Uterus (tissue), 2 donors: ENCODE measurements at regions not wholly inside any gene's neighbourhood (a gene's known extent, or its start where the extent isn't known, plus 50 kb on each side); places are given as distances from the start of the nearest gene placed in this dataset.

Experiments
- CTCF ChIP-seq, 4 experiments: fragments of 200-600 bp in 2 of 4; fragments of 450-650 bp in 2 of 4; sonication (generic) in 2 of 4; IDR thresholded peaks; one replicate each; pipeline ENCODE4 v1.5.1; 2016 to 2019; ENCODE audit warnings: antibody characterized with exemption in 4 of 4, mild to moderate bottlenecking in 2 of 4, moderate library complexity in 1 of 4
- POLR2A ChIP-seq, 2 donors: fragments of 450-650 bp; IDR thresholded peaks; one replicate each; pipeline ENCODE4 v1.6.1; 2016; ENCODE audit warnings: antibody characterized with exemption in 2 of 2, mild to moderate bottlenecking in 1 of 2, moderate library complexity in 1 of 2

GRCh38 chr6:80872199-80872950 is 765.9 kb downstream of the BCKDHB start:
- TF ChIP-seq POLR2A (IDR thresholded peaks at IDR 0.05) (no peak), CTCF (IDR thresholded peaks at IDR 0.05) (no peak)
